HG02885 (cell line): ENCODE measurements at regions not wholly inside any gene's neighbourhood (a gene's known extent, or its start where the extent isn't known, plus 50 kb on each side); places are given as distances from the start of the nearest gene placed in this dataset.

ENCODE experiments used
- ATAC-seq: cut with Tn5 transposase; IDR thresholded peaks from one replicate; pipeline ENCODE4 v1.9.1; 2021; ENCODE audit warnings: mild to moderate bottlenecking; ENCODE audit not compliant: unreplicated experiment, poor library complexity

DNA sequence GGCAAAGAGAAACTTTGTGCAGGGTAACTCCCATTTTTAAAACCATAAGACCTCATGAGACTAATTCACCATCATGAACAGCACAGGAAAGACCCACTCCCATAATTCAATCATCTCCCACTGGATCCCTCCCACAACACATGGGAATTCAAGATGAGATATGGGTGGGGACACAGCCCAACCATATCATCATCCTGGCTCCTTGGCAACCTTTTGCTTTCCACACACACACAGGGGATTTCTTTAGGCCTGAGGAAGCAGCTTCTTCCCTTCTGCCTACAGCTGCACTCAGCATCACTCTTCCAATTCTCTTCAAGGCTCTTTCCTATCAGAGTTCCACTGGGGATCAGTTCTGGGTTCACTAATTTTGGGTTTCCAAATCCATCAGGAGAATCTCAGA is 199.0 kb upstream of the CTBP2 start:
- ATAC-seq = no peak

DNA sequence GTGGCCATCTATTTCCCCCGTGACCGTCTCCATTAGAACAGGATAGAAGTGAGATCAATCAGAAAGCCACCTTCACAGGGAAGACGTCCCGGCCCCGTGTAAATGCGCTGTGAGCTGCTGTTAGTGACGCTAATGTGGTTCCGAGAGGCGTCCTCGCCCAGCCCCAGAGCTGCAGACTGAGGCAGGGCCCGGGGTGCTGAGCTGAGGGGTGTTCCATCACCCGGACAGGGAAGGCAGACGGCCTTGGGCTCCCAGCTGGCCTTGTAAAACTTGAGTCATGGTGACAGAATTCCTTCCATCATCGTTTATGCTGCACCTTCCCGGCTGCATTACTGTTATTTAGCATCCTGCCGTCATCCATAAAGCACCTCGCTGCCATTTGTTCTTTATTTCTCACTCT is 195.3 kb upstream of the CTBP2 start:
- ATAC-seq = no peak

DNA sequence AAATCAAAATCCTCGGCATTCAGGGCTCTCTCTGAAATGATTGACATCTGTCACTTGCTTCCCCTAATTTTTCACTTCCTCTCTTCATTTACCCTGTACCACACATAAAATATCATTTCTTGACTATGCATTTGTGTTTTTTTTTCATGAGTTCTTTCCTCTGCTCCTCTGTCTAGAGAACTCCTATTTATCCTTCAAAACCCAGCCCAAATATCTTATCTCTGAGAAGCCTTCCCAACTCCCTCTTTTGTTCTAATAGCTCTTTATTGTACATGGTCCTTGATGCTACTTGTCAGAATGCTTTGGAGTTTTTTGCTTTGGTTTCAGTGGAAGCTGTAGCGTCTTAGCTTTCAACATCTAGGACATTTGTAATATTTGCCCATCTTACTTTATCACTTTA is 190.2 kb upstream of the CTBP2 start:
- no peak for ATAC-seq

DNA sequence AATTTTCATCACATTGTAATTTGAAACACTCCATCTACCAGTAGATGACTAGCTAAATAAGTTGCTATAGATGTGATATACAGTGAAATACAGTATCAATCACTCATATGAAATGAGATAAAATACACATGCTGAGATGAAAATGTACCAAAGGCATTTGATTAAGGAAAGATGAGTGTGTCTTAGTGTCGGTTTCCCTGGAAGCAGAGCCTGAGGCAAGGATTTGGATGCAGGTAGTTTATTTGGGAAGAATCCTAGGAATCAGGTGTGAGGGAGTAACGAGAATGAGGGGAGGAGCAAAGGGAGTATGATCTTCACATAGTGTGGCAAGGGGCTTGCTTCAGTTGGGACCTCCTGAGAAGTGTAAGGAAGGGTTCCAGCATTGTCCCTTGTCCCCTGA is 188.2 kb upstream of the CTBP2 start:
- ATAC-seq = no peak

DNA sequence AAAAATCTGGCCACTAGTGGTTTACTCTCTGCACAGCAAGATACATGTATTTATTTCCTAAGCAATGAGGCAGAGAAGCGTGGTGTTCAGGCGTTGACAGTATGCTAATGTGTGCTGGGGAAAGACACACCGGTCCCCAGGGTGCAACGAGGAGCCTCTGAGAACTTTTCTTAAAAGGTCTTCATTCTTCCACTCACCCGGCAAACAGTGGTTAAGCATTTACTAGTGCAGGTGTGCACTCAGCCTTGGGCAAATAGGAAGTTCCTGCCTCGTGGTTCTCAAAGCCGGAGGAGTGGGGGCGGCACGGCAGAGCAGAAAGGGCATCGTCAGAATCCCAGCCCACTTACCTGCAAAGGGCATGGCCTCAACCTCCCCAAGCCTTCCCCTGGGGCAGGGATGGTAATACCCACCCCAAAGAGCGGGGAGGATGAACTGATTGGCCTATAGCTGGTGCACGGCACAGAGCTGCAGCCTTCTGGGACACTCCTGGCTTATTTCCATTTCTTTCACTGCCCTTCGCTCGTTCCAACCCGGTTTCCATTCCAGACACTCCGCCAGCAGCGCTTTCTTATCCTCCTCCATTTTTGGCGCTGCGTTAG is 184.3 kb upstream of the CTBP2 start:
- no peak for ATAC-seq

DNA sequence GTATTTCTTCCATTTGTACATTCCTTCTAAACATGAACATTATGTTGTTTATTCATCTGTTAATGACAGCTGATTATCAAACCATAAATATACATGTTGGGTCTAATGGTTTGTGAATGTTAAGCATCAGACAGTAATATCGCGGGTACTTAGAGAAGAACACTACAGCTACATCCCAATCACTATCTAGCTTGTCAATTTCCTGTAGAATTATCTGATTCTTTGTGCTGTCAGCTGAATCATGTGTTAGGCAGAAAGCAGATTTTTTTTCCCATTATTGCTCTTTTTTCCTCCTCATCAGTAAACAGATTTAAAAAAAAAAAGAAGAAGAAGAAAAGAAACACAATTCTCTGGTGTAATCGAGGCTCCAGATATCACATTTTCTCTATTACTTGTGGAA is 183.6 kb upstream of the CTBP2 start:
- no peak for ATAC-seq

DNA sequence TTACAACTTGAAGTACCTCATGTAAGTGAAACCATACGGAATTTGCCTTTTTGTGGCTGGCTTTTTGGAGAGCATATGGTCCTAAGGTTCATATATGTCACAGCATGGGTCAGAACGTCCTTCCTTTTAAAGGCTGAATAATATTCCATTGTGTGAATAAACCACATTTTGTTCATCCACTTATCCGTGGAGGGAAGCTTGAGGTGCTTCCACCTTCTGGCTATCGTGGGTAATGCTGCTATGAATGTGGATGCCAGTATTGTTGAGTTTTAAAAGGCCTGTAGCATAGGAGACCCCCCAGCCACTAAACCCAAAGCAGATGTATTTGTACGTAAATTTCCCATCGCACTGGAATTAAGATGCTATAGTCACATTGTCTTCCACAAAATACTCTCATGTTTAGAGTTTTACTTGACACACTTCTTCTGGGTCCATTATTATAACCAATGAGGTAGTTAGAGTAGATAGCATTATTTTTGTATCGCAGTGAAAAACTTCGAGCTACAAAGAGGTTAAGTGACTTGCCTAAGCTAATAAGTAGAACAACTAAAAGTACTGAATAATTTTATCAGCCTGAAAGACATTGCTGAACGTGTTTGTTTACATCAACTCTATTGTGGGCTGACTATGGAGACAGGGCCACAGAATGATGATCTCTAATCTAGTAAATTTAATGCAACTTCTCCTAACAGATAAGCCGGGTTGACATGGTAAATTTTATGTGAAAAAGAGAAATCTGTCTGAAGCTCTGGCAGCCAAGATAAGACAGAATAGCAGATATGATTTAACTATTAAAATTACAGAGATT is 183.0 kb upstream of the CTBP2 start:
- ATAC-seq = no peak

DNA sequence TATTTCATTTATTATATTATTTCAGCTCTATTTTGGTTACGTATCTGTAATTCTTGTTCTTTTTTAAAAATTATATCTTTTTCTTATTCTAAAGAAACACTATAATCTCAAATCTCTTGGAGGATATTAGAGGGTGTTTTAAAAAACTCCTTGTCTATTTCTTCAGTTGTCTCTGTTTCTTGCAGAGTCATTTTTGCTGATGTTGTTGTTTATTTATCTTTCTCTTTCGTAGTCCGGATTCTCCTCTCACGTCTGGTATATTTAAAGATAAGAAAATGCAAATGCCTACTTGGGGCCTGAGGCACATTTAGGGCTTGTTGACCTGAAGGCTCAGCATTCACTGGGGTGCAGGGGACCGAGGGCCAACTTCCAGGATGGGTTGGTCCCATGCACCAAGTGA is 181.2 kb upstream of the CTBP2 start:
- ATAC-seq = no peak

DNA sequence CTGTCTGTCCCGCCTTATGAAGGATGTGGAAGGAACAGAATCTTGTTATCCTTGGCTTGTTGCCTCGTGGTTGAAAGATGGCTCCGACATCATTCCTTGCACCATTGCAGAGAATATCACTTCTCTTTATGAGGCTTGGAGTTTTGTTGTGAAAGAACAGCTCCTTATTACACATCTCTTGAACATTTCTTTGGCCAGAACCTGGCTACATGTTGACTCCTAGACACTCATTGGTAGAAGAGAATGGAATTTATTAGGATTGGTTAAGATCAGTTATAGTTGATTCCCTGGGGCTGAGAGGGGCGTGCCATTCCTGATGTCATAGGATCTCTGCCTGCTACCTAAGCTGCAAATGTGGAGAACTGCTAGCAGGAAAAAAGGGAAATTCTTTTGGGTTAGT is 180.5 kb upstream of the CTBP2 start:
- no peak for ATAC-seq

DNA sequence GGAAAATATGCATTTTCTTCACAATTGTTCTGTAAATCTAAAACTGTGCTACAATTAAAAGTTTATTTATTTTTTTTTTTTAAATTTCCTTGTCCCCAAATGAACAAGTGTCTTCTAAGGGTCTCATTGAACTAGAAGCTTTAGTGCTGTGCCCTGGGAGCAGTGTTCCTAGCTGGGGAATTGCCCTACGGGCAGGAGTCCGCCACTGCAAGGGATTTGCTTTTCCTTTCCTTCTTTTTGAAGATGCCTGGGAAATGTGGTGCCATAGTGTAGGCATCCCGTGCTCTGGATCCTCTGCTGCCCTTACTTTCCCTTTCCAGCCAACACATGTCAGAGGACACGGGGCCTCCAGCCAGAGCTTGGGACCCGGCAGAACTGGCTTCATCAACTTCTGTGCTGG is 177.1 kb upstream of the CTBP2 start:
- ATAC-seq = no peak

DNA sequence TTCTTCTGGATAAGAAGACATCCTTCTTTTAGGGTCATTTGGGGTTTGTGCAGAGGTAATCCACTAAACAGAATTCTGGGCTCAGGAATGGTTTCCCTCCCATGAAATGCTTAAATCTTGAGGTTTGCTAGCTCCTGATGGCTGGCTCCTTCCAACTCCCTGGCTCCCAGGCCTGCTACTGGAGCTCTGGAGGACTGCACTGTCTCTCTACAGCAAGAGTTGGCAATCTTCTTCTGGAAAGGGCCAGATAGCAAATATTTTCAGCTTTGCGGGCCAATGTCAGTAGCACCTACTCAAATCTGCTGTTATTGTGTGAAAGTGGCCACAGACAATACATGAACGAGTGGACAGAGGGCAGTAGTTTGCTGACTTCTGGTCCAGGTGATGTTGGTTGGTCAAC is 174.2 kb upstream of the CTBP2 start:
- no peak for ATAC-seq

DNA sequence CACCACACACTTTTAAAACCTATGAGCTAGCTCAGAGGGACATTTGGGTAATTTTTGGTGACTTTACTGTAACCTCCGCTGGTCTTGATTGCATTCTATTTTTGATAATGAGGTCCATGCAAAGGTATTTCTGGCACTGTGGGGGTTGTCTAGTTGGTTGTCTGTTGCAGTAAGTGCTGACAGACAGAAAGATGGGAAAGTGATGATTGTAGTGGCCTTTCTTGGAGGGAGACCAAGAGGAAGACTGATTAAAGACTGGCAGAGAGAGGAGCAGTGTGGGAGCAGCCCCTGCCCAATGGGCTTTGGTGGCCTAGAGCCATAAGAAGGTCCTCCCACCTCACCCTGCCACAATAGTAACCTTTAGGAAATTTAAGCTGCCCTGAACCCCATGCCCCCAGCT is 173.4 kb upstream of the CTBP2 start:
- no peak for ATAC-seq

DNA sequence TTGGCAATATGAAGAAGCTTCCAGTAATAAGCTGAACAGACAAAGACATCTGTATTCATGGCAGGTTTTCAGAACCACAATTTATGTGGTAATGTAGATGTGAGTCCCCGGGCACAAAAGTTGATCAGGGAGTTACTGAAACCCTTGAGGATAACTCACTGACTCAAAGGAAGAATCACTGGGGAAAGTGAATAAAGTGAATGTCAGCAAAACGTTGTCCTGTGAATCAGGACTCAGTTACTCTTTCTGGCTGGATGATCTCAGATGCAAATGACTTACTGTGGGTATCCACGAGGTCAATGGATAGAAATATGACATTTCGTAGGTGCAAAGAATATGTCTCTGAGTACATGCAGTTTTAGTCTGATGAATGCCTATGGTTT is 172.8 kb upstream of the CTBP2 start:
- ATAC-seq = no peak

DNA sequence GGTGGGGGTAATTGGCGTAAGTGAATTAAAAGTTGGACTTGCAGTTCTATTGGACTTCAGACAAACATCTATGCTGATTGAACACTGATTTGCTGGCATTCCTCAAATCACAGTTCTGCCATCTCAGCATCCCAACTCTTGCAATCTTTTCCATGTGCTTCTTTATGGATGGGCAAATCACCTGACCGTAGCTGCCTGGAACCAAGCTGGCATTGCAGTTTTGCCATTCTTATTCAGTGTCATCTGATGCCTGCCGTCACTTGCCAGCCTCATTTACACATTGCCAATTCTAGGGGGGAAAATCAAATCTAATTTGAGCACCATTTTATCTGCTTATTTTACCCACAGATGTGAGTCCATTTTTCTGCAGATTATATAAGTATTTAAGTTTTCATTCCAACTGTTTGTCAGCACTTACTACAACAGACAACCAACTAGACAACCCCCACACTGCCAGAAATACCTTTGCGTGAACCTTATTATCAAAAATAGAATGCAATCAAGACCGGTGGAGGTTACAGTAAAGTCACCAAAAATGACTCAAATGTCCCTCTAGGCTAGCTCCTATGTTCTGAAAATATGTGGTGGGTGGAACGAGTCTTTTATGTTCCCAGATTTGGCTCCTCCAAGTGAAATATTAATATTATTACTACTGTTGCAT is 172.3 kb upstream of the CTBP2 start:
- ATAC-seq = no peak

DNA sequence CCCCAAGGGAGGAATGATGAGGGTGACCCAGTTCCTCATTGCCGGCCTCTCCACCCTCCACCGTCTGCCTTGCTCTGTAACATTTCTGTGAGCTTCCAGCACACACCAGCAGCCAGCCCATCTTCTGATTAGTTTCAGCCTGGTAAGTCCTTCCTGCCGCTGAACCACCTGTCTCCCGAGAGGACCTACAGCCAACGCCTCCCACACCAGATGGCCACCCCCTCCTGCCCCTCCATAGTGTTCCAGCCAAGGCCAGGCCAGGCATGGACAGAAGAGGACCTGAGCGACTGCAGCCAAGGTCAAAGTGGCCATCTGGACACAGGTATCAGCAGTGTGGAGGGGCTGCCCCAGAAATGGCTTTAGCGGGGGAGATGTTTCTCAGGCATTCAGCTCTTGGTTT is 170.7 kb upstream of the CTBP2 start:
- ATAC-seq = no peak

DNA sequence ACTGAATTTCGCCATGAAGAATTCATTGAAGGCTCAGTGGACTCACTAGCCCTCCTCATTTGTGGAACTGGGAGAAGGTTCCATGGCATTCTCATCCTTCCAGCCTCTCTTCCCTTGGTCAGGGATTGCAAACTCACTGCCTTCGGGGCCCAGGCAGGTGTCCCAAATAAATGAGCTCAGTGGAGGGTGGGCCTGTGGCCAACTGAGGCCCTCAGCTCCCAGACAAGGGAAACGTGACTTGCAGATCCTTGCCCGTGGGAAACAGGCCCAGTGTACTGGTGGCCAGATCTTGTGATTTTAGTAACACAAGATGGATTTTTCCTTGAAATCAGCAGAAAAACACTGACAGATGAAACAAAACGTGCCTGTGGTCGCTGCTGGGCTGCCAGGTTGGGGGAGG is 168.7 kb upstream of the CTBP2 start:
- no peak for ATAC-seq

DNA sequence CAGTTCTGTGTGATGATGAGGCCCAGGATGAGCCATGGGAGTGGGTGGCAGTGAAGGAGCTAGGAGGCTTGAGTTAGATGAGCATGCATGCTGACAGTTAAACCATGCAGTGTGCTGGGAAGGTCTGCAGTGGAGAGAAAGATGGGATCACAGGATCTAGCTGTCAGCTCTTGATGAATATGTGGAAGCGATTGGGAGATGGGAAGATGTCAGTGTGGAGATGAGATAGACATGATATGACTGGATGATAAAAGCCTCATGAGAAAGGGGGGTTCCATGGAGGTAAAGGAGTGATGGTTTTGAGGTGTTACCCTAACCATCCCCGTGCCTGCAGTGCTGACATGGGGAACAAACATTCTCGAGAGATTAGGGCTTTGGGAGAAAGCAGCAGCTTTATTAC is 165.0 kb upstream of the CTBP2 start:
- ATAC-seq = no peak

DNA sequence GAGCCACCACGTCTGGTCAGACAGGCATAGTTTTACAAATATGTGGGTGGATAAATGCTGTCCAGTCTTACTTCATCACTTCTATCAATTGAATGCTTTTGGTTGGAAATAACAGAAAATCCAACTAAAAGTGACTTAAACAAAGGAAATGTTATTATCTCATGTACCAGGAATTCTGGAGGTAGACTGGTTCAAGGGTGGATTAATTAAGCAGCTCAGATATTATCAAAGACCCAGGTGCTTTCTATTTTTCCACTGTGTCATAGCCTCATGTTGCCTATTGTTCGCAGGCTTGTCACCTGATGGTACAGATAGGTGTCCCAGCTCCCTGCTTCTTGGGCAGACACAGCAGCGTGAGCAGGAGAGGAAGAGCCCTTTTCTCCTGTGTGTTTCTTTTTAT is 156.1 kb upstream of the CTBP2 start:
- ATAC-seq = no peak

DNA sequence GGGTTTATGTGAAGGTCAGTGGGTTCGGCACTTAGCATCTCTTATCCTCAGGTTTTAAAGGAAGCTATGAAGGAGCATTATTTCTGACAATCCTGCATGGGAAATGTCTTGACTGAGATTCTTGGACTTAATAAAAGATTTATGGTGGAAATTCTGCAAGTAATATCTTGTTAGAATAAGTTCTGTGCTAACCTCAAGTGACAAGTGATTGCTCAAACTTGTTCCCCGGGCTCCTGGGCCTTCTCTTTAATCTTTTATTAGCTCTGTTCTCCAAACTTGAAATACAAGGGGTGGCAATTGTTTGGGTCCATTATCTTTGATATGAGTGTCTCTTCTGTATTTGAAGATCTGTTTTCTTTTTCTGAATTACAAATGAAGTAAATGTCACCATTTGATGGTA is 140.6 kb upstream of the CTBP2 start:
- ATAC-seq = no peak

DNA sequence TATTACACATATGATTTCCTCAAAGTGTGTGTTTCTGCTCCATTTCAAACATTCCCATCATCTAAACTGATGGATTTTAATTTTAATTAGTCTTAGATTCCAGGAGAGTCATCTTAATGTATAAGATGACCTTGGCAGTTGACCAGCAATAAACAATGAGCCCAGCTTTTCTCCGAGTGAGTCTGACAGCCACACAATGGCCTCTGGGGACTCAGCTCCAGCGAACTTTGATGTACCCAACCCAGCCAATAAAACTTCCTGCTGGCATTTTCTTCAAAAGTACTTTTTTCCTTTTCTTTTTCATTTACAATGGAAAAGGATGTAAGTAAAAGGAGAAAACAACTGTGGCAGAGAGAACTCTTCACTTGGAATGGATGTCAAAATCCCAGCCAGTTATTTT is 139.1 kb upstream of the CTBP2 start:
- ATAC-seq = no peak

DNA sequence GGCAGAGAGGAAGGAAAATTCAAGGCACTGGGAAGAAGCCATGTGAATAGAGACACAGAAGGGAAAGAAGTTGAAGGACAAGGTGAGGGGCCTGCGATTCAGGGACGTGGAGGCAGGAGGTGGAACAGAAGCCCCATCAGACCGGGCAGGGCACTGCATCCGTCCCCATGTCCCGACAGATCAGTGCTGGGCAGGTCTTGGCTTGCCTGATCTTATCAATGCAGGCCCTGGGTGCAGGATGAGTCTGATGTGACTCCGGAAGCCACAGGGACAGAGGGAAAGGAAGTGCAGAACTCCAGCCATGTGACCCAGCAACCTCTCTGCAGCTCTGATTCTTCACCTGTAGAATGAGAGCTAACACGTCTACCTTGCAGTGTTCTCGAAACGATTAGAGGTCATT is 136.2 kb upstream of the CTBP2 start:
- no peak for ATAC-seq

DNA sequence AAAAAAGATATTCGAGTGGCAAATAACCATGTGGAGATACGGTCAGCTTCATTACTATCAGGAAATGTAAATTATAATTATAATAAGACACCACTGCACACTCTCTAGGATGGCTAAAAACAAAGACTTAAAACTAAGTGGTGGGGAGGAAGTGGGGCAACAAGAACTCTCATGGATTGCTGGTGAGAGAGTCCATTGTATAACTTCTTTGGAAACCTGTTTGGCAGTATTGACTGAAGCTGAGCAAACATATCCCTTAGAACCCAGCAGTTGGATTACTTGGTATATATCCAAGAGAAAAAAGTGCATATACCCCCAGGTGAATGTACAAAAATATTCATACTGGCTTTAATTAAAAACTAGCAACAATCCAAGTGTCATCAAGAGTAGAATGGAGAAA is 133.7 kb upstream of the CTBP2 start:
- no peak for ATAC-seq
